GM18868 (cell line): ENCODE measurements at regions not wholly inside any gene's neighbourhood (a gene's known extent, or its start where the extent isn't known, plus 50 kb on each side); places are given as distances from the start of the nearest gene placed in this dataset.
"Not testable (repeated sequence)": the region's sequence is repeated elsewhere in the genome, so short reads cannot be mapped to it uniquely, and the experiment has no call there.

Experiments used
- ATAC-seq: cut with Tn5 transposase; IDR thresholded peaks from one replicate; pipeline ENCODE4 v1.9.1; 2021; ENCODE audit warnings: mild to moderate bottlenecking, moderate library complexity; ENCODE audit not compliant: unreplicated experiment

- ATAC-seq = no peak
Observed at GRCh38 chr2:11877764-11878163, 131.3 kb downstream of the LPIN1 start.

- not testable (repeated sequence) for ATAC-seq
Observed at GRCh38 chr2:11885253-11885652, 138.8 kb downstream of the LPIN1 start.

- ATAC-seq = not testable (repeated sequence)
Observed at GRCh38 chr2:11886899-11887298, 140.5 kb downstream of the LPIN1 start.

GRCh38 chr2:11889101-11889850 lies 142.8 kb downstream of the LPIN1 start:
- no peak for ATAC-seq

GRCh38 chr2:11889854-11890253 lies 143.4 kb downstream of the LPIN1 start:
- no peak for ATAC-seq

GRCh38 chr2:11891028-11891427 lies 144.6 kb downstream of the LPIN1 start:
- no peak for ATAC-seq

- no peak for ATAC-seq
Observed at GRCh38 chr2:11891671-11892440, 145.4 kb downstream of the LPIN1 start.

- ATAC-seq = no peak
Observed at GRCh38 chr2:11896386-11896785, 150.0 kb downstream of the LPIN1 start.

GRCh38 chr2:11898576-11898975 lies 152.1 kb downstream of the LPIN1 start:
- ATAC-seq = no peak

- no peak for ATAC-seq
Observed at GRCh38 chr2:11899264-11899818, 152.9 kb downstream of the LPIN1 start.

- not testable (repeated sequence) for ATAC-seq
Observed at GRCh38 chr2:11900891-11901290, 154.5 kb downstream of the LPIN1 start.

GRCh38 chr2:11901351-11902069 lies 155.1 kb downstream of the LPIN1 start:
- ATAC-seq = no peak

- ATAC-seq = no peak
Observed at GRCh38 chr2:11903085-11903606, 156.7 kb downstream of the LPIN1 start.

GRCh38 chr2:11904029-11904428 lies 157.6 kb downstream of the LPIN1 start:
- peak; percentile 95 for ATAC-seq

GRCh38 chr2:11904941-11905340 lies 158.5 kb downstream of the LPIN1 start:
- no peak for ATAC-seq

GRCh38 chr2:11907190-11907589 lies 160.8 kb downstream of the LPIN1 start:
- no peak for ATAC-seq

GRCh38 chr2:11910971-11911370 lies 164.5 kb downstream of the LPIN1 start:
- ATAC-seq = peak; percentile 86

- ATAC-seq = no peak
Observed at GRCh38 chr2:11912980-11913379, 166.5 kb downstream of the LPIN1 start.

GRCh38 chr2:11914455-11914854 lies 168.0 kb downstream of the LPIN1 start:
- ATAC-seq = no peak

GRCh38 chr2:11915650-11916049 lies 169.2 kb downstream of the LPIN1 start:
- ATAC-seq = no peak

- no peak for ATAC-seq
Observed at GRCh38 chr2:11919953-11920352, 173.5 kb downstream of the LPIN1 start.
